Prostate gland (tissue), 2 donors: ENCODE measurements at regions not wholly inside any gene's neighbourhood (a gene's known extent, or its start where the extent isn't known, plus 50 kb on each side); places are given as distances from the start of the nearest gene placed in this dataset.

Experiments
- CTCF ChIP-seq, 4 experiments: fragments of 200-600 bp in 2 of 4; fragments of 450-650 bp in 2 of 4; sonication (generic) in 2 of 4; IDR thresholded peaks; 1 replicate in 3 of 4; 2 replicates in 1 of 4; pipeline ENCODE4 v1.5.1; 2016 to 2019; ENCODE audit warnings: antibody characterized with exemption in 4 of 4, mild to moderate bottlenecking in 2 of 4, moderate library complexity in 2 of 4
- POLR2AphosphoS5 ChIP-seq: sonication (generic); formaldehyde crosslinking; IDR thresholded peaks from one replicate; pipeline ENCODE4 v1.6.1; 2017; ENCODE audit warnings: antibody characterized with exemption

DNA sequence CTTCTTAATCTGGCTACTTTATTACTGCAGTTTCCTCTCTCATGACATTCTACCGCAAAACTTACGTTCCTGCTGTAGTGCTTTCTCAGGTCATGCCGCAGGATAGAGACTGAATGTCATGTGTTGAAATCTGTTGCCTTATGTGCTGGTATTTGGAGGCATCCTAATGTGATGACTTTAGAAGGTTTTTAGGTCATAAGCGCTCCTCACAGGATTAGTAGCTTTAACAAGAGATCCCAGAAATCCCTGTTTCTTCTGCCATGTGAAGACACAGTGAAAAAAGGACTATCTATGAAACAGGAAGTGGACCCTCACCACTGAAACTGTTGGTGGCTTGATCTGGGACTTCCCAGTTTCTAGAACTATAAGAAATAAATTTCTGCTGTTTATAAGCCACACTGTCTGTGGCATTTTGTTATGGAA lies 209.3 kb downstream of the LACC1 start:
- TF ChIP-seq CTCF (IDR thresholded peaks at IDR 0.05): no peak
- no peak for TF ChIP-seq POLR2AphosphoS5
